Activated effector memory CD4-positive, alpha-beta T cell treated with anti-CD3 and anti-CD28 coated beads, Interleukin-2, amount 50 U/mL, for 16 hours (primary cell): ENCODE measurements at regions not wholly inside any gene's neighbourhood (a gene's known extent, or its start where the extent isn't known, plus 50 kb on each side); places are given as distances from the start of the nearest gene placed in this dataset.
"Not testable (repeated sequence)": the region's sequence is repeated elsewhere in the genome, so short reads cannot be mapped to it uniquely, and the experiment has no call there.

Experiments used
- DNase-seq: peaks from one replicate; pipeline ENCODE4 v3.0.0-alpha.2; 2020

DNA sequence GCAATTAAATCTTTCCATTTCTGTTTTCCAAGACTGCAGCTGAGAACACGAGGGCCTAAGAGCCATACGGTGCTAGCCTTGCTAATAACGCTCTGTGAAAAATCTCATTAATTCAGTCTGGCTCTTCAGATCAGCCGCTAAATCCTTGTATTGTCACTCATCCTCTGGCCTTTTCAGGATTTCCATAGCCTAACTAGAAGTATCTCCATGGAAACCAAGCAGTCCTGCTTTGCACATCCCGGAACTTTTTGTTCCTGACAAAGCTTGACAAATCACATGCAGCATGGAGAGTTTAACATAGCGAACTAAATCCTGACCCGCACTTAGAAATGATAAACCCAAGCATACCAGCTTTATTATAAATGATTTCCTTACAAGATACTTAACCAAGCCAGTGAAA is 383.7 kb downstream of the CD83 start:
- DNase-seq: no peak

GRCh38 chr6:14501914-14502313 is 384.3 kb downstream of the CD83 start:
- no peak for DNase-seq

GRCh38 chr6:14502551-14502950 is 385.0 kb downstream of the CD83 start:
- no peak for DNase-seq

DNA sequence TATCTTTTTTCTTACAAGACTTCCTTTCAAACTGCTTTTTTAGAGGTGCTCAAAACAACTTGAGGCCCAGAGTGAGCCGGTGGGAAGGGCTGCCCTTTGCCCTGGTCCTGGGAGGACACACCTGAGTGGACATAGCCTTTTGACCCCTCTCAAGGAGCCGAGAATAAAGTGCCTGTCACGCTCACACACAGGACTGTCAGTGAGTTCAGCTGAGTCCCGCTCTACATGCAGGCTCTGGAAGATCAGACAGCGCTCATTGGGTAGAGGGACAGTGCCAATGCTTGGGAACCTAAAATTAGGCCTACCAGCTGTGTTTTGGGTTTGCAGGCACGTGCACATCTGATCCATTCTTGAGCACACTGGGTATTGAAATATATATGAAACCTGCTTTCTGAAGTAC is 387.8 kb downstream of the CD83 start:
- no peak for DNase-seq

DNA sequence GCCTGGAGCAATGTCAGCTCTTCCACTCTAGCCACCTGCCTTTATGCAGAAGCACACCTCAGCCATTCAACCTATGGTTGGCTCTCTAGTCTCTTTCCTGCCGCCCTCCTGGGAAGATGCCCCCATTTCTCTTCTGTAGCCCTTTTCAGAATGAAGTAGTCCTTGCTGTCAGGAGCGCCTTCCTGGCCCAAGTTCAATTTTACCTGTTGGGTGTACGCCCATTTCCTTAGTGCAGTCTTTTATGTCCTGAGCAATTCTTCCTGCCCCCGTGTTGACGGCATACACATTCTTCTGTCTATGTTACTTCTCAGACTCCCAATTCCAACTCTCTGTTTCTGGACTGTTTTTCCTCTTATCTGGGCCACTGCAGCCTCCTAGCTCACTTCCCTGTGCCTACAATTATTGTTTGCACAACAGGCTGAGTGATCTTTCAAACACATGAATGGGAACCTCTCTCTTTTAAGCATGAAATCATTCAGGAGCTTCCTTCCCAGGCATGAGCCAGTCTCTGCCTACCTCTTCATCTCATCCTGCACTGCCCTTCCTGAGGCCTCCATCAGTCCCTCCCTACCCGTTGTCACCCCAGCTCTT is 389.2 kb downstream of the CD83 start:
- no peak for DNase-seq

DNA sequence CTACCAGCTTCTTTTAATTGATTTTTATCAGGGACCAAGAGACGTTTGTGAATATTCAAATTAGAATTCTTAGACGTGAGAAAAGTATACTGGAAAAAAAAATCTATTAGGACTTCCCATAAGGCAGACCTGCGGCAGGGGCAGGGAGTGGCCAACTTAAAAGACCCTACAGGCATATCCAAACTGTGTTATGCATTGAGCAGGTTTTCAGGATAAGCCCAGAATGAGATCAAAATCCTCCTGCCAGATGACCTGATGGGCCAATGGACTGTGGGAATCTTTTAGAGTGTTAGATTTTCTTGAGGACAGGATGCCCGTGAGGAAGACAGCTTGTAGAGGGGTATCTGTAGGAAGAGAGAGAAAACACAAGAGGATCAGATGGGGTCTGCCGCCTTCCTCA is 391.5 kb downstream of the CD83 start:
- DNase-seq: no peak

DNA sequence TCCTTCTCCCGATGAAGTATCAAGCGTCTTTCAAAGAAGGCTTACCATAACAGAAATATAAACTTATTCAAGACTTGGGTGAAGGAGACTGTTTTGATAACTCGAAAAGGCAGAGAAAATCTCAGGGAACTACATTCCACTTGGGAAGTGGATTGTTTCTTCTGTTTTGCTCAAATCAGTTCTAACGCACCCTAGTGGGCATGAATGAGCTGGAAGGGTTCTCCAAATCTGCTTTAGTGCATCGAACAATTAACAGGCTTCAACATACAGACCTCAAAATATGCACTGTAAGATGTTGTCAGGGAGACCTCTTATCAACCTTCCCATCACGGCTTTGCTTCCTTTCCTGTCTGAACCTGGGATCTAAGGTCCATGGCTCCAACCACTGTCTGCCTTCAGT is 392.5 kb downstream of the CD83 start:
- no peak for DNase-seq

- no peak for DNase-seq
Observed at GRCh38 chr6:14511061-14511586, 393.6 kb downstream of the CD83 start.

- no peak for DNase-seq
Observed at GRCh38 chr6:14512246-14512645, 394.7 kb downstream of the CD83 start.

- DNase-seq: no peak
Observed at GRCh38 chr6:14513496-14514393, 396.2 kb downstream of the CD83 start.

- no peak for DNase-seq
Observed at GRCh38 chr6:14516956-14517355, 399.4 kb downstream of the CD83 start.

GRCh38 chr6:14517516-14518105 is 400.0 kb downstream of the CD83 start:
- DNase-seq: no peak

GRCh38 chr6:14518515-14519217 is 401.1 kb downstream of the CD83 start:
- DNase-seq: no peak

DNA sequence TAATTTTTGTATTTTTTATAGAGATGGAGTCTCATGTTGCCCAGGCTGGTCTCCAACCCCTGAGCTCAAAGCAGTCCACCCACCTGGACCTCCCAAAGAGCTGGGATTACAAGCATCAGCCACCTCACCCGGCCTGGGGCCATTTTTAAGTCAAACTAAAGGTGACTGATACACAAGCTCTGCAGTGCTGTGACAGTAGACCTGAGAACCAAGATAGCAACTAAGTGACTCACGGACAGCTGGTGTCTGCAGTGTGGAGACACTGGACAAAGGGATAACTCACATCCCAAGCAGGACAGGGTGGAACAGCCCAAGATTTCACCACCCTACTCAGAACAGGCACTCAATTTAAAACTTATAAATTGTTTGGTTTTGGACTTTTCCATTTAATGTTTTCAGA is 402.5 kb downstream of the CD83 start:
- no peak for DNase-seq

DNA sequence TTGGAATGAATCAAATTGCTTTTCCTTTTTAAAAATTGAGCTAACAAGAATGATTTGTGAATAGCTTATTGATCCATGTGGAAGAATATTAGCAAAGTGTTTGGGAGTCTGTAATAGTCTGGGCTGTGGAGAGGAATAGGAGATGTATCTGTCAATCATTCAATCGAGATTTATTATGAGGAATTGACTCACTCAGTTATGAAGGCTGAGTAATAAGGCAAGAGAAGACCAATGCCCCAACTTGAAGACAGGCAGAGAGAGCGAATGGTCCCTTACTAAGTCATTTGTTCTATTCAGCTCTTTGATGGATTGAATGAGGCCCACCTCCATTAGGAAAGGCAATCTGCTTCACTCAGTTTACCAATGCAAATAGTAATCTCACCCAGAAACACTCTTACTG is 403.0 kb downstream of the CD83 start:
- DNase-seq: no peak

- DNase-seq: no peak
Observed at GRCh38 chr6:14521141-14521540, 403.6 kb downstream of the CD83 start.

DNA sequence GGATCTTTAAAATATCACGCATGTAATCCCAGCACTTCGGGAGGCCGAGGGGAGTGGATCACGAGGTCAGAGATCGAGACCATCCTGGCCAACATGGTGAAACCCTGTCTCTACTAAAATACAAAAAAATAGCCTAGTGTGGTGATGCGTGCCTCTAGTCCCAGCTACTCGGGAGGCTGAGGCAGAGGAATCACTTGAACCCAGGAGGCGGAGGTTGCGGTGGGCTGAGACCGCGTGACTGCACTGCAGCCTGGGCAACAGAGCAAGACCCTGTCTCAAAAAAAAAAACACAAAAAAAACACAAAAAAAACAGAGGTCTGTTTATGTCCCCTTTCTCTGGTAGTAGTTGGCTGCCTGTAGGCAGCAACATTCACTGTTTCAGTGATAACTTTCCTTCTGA is 404.3 kb downstream of the CD83 start:
- DNase-seq: not testable (repeated sequence)

GRCh38 chr6:14524319-14524718 is 406.7 kb downstream of the CD83 start:
- DNase-seq: no peak

DNA sequence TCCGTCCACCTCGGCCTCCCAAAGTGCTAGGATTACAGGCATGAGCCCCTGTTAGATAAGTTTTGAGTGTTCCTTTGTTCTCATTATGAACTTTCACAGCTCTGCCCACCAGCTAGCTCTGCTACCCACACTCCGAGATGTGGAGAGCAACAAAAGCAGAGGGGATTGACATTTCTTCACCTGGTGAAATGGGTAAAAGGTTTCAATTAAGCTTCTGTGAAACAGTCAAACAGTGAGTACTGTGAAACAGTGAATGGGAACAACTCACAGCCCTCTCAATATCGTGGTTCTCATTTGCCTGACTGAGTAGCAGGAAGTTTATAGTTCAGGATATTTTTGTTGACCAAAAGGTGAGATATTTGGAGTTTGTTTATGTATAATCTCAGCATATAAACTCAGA is 412.8 kb downstream of the CD83 start:
- DNase-seq: no peak

DNA sequence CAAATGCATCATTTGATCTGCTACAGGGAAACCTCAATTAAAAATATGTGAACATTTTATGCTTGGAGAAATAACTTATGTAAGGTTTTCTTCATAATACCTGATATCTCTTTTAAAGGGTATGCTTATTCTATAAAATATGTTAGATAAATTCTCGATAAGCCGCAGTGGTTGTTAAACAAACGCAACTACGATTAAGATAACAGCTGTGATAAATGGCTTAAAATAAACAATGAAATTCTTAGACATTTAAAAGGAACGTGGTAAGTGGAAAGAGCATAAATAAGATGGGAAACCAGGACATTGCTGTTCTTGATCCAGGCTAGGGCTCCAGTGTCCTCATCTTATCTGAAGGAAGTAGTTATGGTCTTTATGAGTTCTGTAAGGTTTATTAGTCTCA is 415.9 kb downstream of the CD83 start:
- DNase-seq: no peak

DNA sequence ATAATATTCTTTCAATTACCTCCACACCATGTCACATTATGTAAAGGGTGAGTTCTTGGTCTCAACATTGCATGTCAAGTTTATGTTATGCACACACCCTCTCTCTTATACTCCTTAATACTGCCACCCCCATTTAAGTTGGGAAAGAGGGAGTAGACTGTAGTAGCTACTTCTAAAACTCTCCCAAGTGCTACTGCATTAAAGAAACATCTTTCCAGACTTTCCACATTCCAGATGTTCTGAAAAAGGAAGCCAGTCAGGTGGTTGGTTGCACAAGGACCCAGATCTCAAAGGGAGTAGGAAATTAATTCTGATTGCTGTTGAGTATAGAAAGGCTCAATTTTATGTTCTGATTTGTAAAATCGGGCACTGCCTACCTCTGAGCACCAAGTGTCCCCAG is 419.5 kb downstream of the CD83 start:
- DNase-seq: no peak

GRCh38 chr6:14540276-14540675 is 422.7 kb downstream of the CD83 start:
- DNase-seq: no peak

- no peak for DNase-seq
Observed at GRCh38 chr6:14540810-14541540, 423.4 kb downstream of the CD83 start.
